PC-9 (cell line): ENCODE measurements at regions not wholly inside any gene's neighbourhood (a gene's known extent, or its start where the extent isn't known, plus 50 kb on each side); places are given as distances from the start of the nearest gene placed in this dataset.
A peak's percentile ranks its signal among the peaks of the same experiment; 100 is the strongest.

Source experiments
- BruUV-seq: library from RNA; stranded (reverse); fragments of 400-500 nt; replicated peaks from 2 replicates; lab custom pipeline; 2021; lab: Mats Ljungman, UMichigan
- CTCF ChIA-PET: fragments of 300-600 bp; sonication (Branson Sonifier 250); formaldehyde crosslinking; loops from one replicate; lab custom pipeline; 2022; ENCODE audit warnings: antibody characterized with exemption; lab: Charles Lee
- POLR2A ChIA-PET: fragments of 300-600 bp; sonication (Branson Sonifier 250); formaldehyde crosslinking; loops from one replicate; lab custom pipeline; 2022; ENCODE audit warnings: antibody characterized with exemption; ENCODE audit not compliant: unreplicated experiment; lab: Charles Lee
- DNase-seq, 2 experiments: peaks; one replicate each; pipeline versions ENCODE4 v3.0.0 to v3.0.0-alpha.2; 2015 to 2022; ENCODE audit warnings: mixed read lengths in 1 of 2
- H2AFZ ChIP-seq: fragments of 200-600 bp; sonication (generic); 2 replicates; pipeline ENCODE4 v1.8.1; 2017; ENCODE audit warnings: antibody characterized with exemption
- H3F3A ChIP-seq: fragments of 200-600 bp; sonication (generic); 2 replicates; pipeline ENCODE4 v1.8.1; 2017; ENCODE audit warnings: antibody characterized with exemption, mild to moderate bottlenecking, low read depth; ENCODE audit not compliant: insufficient read depth
- H3K27ac ChIP-seq: fragments of 200-600 bp; sonication (generic); 2 replicates; pipeline ENCODE4 v1.6.1; 2016; ENCODE audit warnings: mixed run types
- H3K27me3 ChIP-seq: fragments of 200-600 bp; sonication (generic); 2 replicates; pipeline ENCODE4 v1.6.1; 2016; ENCODE audit warnings: low read depth, mixed run types; ENCODE audit not compliant: insufficient read depth
- H3K36me3 ChIP-seq: fragments of 200-600 bp; sonication (generic); 2 replicates; pipeline ENCODE4 v1.6.1; 2016; ENCODE audit warnings: low read depth, mixed run types
- H3K4me1 ChIP-seq: fragments of 200-600 bp; sonication (generic); replicated peaks from 2 replicates; pipeline ENCODE4 v1.6.1; 2016; ENCODE audit warnings: mixed run types; ENCODE audit not compliant: insufficient read depth
- H3K4me2 ChIP-seq: fragments of 200-600 bp; sonication (generic); 2 replicates; pipeline ENCODE4 v1.6.1; 2017; ENCODE audit warnings: mixed run types
- H3K4me3 ChIP-seq: fragments of 200-600 bp; sonication (generic); 2 replicates; pipeline ENCODE4 v1.6.1; 2016; ENCODE audit warnings: mixed run types
- H3K79me2 ChIP-seq: fragments of 200-600 bp; sonication (generic); 2 replicates; pipeline ENCODE4 v1.6.1; 2017; ENCODE audit warnings: low read depth, mixed run types
- H3K9me2 ChIP-seq: fragments of 200-600 bp; sonication (generic); 2 replicates; pipeline ENCODE4 v1.8.1; 2017; ENCODE audit warnings: mild to moderate bottlenecking; ENCODE audit not compliant: insufficient read depth
- H3K9me3 ChIP-seq: fragments of 200-600 bp; sonication (generic); 2 replicates; pipeline ENCODE4 v1.8.1; 2016; ENCODE audit warnings: low read depth; ENCODE audit not compliant: insufficient read depth
- H4K20me1 ChIP-seq: fragments of 200-600 bp; sonication (generic); 2 replicates; pipeline ENCODE4 v1.8.1; 2017; ENCODE audit not compliant: insufficient read depth
- CTCF ChIP-seq: fragments of 200-600 bp; sonication (generic); conservative IDR thresholded peaks from 2 replicates; pipeline ENCODE4 v1.6.1; 2017; ENCODE audit warnings: mixed run types, antibody characterized with exemption, mild to moderate bottlenecking, moderate library complexity
- EZH2 ChIP-seq: fragments of 200-600 bp; sonication (generic); IDR thresholded peaks from 2 replicates; pipeline ENCODE4 v1.8.0; 2017; ENCODE audit warnings: antibody characterized with exemption, low read depth
- intact Hi-C: fragments of 100-400 bp; cut with micrococcal nuclease; formaldehyde crosslinking; loops from one replicate; pipeline ENCODE4 v1.10.0; 2022; ENCODE audit not compliant: unreplicated experiment

GRCh38 chr2:234145057-234145456 is 94.6 kb downstream of the SPP2 start:
- Histone ChIP-seq H3K9me3 (0 out of 2 replicates have a peak, but pooled peaks cover 3% of the 10 kb centered on the region), H3K4me1 (peaks cover 10% of the 10 kb centered on the region), H3K79me2 (no peaks in the 10 kb centered on the region), H4K20me1 (no peaks in the 10 kb centered on the region), H3F3A (no peaks in the 10 kb centered on the region), H2AFZ (no peak overlapping the region), H3K27me3 (no peaks in the 10 kb centered on the region), H3K4me2 (no peak overlapping the region), H3K4me3 (no peak overlapping the region), H3K9me2 (no peaks in the 10 kb centered on the region), H3K27ac (no peak overlapping the region), H3K36me3 (no peaks in the 10 kb centered on the region)
- ChIA-PET POLR2A (no interaction called here), CTCF (no interaction called here)
- intact Hi-C loops = no loop called here
- no peak for TF ChIP-seq EZH2
- no peak for DNase-seq
- no TSS peak for BruUV-seq

- H3K9me2 ChIP-seq = no peaks in the 10 kb centered on the region
- intact Hi-C loops = no loop called here
- BruUV-seq = no TSS peak
- ChIA-PET POLR2A (no interaction called here), CTCF (no interaction called here)
- no peaks in the 10 kb centered on the region for H3K79me2 ChIP-seq
- H3K27me3 ChIP-seq = no peaks in the 10 kb centered on the region
- H3K4me2 ChIP-seq = no peak overlapping the region
- H3K9me3 ChIP-seq = peaks cover 3% of the 10 kb centered on the region; the same call in 1 of the 2 replicates
- TF ChIP-seq EZH2 = no peak
- no peak for TF ChIP-seq CTCF
- H4K20me1 ChIP-seq = no peaks in the 10 kb centered on the region
- H3F3A ChIP-seq = no peaks in the 10 kb centered on the region
- H3K4me3 ChIP-seq = no peak overlapping the region
- peaks cover 10% of the 10 kb centered on the region for H3K4me1 ChIP-seq
- peak in 1 of 2 experiments; percentile 11 for DNase-seq
- H2AFZ ChIP-seq = no peak overlapping the region
- H3K27ac ChIP-seq = no peak overlapping the region
- H3K36me3 ChIP-seq = no peaks in the 10 kb centered on the region
Observed at GRCh38 chr2:234143896-234144295, 93.4 kb downstream of the SPP2 start.

- Histone ChIP-seq H3K27ac (no peak overlapping the region), H4K20me1 (no peaks in the 10 kb centered on the region), H3K4me3 (no peak overlapping the region), H3K9me3 (no peaks in the 10 kb centered on the region; the same call in 1 of the 2 replicates), H3K4me2 (no peak overlapping the region), H3K27me3 (no peaks in the 10 kb centered on the region), H3K36me3 (no peaks in the 10 kb centered on the region), H3F3A (peaks cover 3% of the 10 kb centered on the region; the same call in 1 of the 2 replicates), H3K79me2 (no peaks in the 10 kb centered on the region), H3K9me2 (no peaks in the 10 kb centered on the region), H3K4me1 (peaks cover 9% of the 10 kb centered on the region), H2AFZ (no peak overlapping the region)
- intact Hi-C loops = no loop called here
- ChIA-PET CTCF (no interaction called here), POLR2A (no interaction called here)
- no TSS peak for BruUV-seq
- no peak for TF ChIP-seq CTCF
- TF ChIP-seq EZH2 = no peak
- DNase-seq = no peak
Observed at GRCh38 chr2:234142530-234142929, 92.0 kb downstream of the SPP2 start.

- no peak overlapping the region for H2AFZ ChIP-seq
- peaks cover 21% of the 10 kb centered on the region for H3F3A ChIP-seq
- no peak overlapping the region for H3K4me3 ChIP-seq
- no peaks in the 10 kb centered on the region for H3K27me3 ChIP-seq
- no peak overlapping the region for H3K27ac ChIP-seq
- H4K20me1 ChIP-seq = no peaks in the 10 kb centered on the region
- CTCF ChIA-PET = no interaction called here
- no peaks in the 10 kb centered on the region for H3K9me2 ChIP-seq
- H3K36me3 ChIP-seq = no peaks in the 10 kb centered on the region
- POLR2A ChIA-PET = interaction anchor here (0.6 kb wide), 1 partner anchor 56 kb away, joined by 5 read pairs; no protein-coding TSS in a partner anchor
- H3K4me2 ChIP-seq = no peak overlapping the region
- DNase-seq = no peak
- no peaks in the 10 kb centered on the region for H3K79me2 ChIP-seq
- no peak for TF ChIP-seq EZH2
- no peak for TF ChIP-seq CTCF
- BruUV-seq = no TSS peak
- intact Hi-C loops = loop anchor here (10.0 kb wide), 1 partner anchor 285 kb away; the partner anchor contains the start of gene HJURP
- H3K4me1 ChIP-seq = peaks cover 30% of the 10 kb centered on the region
- H3K9me3 ChIP-seq = no peaks in the 10 kb centered on the region; the same call in 1 of the 2 replicates
Observed at GRCh38 chr2:234139755-234140154, 89.3 kb downstream of the SPP2 start.
